Upper lobe of left lung (tissue), 4 donors: ENCODE measurements at regions not wholly inside any gene's neighbourhood (a gene's known extent, or its start where the extent isn't known, plus 50 kb on each side); places are given as distances from the start of the nearest gene placed in this dataset.

ENCODE experiments used
- POLR2A ChIP-seq, 4 donors: fragments of 450-650 bp; IDR thresholded peaks; one replicate each; pipeline ENCODE4 v1.5.1; 2016 to 2017; ENCODE audit warnings: antibody characterized with exemption in 4 of 4, mild to moderate bottlenecking in 2 of 4
- TF ChIP-seq, protein P1 (sequence below), 6 experiments: fragments of 450-650 bp in 4 of 6; fragments of 200-600 bp in 2 of 6; sonication (generic) in 2 of 6; IDR thresholded peaks; one replicate each; pipeline ENCODE4 v1.5.1; 2016 to 2019; ENCODE audit warnings: antibody characterized with exemption in 6 of 6

GRCh38 chr4:177667687-177668086 lies 225.4 kb upstream of the AGA start:
- TF ChIP-seq, protein P1, sequence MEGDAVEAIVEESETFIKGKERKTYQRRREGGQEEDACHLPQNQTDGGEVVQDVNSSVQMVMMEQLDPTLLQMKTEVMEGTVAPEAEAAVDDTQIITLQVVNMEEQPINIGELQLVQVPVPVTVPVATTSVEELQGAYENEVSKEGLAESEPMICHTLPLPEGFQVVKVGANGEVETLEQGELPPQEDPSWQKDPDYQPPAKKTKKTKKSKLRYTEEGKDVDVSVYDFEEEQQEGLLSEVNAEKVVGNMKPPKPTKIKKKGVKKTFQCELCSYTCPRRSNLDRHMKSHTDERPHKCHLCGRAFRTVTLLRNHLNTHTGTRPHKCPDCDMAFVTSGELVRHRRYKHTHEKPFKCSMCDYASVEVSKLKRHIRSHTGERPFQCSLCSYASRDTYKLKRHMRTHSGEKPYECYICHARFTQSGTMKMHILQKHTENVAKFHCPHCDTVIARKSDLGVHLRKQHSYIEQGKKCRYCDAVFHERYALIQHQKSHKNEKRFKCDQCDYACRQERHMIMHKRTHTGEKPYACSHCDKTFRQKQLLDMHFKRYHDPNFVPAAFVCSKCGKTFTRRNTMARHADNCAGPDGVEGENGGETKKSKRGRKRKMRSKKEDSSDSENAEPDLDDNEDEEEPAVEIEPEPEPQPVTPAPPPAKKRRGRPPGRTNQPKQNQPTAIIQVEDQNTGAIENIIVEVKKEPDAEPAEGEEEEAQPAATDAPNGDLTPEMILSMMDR (IDR thresholded peaks at IDR 0.05) = no peak
- no peak for TF ChIP-seq POLR2A (IDR thresholded peaks at IDR 0.05)
